GM21529 (cell line): ENCODE measurements at regions not wholly inside any gene's neighbourhood (a gene's known extent, or its start where the extent isn't known, plus 50 kb on each side); places are given as distances from the start of the nearest gene placed in this dataset.

Experiments used
- ATAC-seq: cut with Tn5 transposase; IDR thresholded peaks from one replicate; pipeline ENCODE4 v1.9.1; 2021; ENCODE audit not compliant: unreplicated experiment

DNA sequence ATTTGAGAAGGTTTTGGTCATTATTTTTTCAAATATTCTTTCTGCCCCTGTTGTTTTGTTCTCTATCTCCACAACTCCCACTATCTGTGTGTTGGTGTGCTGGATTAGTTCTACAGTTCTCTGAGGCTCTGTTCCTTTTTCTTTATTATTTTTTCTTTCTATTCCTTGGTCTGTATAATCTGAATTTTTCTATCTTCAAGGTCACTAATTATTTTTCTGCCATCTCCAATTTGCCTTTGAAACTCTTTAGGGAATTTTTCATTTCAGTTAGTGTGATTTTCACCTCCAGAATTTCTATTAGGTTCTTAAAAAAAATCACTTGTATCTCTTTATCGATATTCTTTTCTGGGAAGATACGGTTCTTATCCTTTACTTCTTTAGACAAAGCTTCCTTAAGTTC lies 82.1 kb upstream of the GGTLC1 start:
- no peak for ATAC-seq

DNA sequence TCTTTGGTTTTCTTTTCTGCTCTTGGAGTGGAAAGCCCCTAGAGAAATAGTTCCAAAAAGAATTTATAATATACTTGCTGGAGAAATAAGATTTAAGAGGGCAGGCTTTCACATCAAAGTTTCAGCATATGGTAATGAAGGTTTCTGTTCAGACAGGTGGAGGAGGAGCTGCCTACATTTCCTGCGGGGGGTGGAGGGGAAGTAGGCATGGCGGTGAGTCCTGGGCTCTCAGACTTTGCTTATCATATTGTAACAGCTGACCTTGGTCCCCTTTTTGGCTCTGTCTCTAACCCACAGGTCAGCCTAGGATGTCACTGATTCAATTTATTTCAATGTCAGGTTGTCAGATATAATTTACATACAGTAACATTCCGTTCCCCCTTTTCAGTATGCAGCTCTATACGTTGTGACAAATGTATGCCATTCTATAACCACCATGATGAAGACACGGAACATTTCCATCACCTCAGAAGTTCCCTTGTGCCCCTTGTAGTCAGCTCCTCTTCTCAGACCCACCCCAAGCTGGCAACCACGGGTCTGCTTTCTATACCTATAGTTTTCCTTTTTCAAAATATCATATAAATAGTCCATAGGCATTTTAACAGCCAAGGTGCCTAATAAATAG lies 77.6 kb upstream of the GGTLC1 start:
- no peak for ATAC-seq

DNA sequence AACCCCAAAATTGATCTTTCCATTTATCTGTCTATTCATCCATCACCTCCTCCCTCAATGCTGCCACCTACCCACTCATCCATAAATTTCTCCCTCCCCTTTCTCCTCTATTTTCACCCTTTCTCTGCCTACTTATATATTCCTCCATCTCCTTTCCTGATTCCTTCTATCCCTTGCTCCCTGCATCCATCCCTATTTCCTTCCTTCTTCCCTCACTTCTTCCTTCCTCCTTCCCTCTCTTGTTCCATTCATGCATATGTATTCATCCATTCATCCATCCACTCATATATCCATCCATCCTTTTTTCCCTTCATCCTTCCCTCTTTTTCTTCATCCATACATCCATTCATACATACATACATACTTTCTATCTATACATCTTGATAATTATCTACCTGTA lies 76.3 kb upstream of the GGTLC1 start:
- no peak for ATAC-seq

DNA sequence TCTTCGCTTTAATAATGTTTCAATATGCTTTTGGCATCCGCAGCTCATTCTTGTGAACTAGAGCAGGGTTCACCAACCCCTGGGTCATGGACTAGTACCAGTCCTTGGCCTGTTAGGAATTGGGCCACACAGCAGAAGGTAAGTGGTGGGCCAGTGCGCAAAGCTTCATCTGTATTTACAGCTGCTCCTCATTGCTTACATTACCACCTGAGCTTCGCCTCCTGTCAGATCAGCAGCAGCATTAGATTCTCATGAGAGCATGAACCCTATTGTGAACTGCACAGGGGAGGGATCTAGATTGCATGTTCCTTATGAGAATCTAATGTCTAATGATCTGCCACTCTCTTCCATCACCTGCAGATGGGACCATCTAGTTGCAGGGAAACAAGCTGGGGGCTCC lies 75.5 kb upstream of the GGTLC1 start:
- no peak for ATAC-seq

- ATAC-seq, result no peak
Measured at GRCh38 chr20:24063100-24063499, 74.5 kb upstream of the GGTLC1 start.

DNA sequence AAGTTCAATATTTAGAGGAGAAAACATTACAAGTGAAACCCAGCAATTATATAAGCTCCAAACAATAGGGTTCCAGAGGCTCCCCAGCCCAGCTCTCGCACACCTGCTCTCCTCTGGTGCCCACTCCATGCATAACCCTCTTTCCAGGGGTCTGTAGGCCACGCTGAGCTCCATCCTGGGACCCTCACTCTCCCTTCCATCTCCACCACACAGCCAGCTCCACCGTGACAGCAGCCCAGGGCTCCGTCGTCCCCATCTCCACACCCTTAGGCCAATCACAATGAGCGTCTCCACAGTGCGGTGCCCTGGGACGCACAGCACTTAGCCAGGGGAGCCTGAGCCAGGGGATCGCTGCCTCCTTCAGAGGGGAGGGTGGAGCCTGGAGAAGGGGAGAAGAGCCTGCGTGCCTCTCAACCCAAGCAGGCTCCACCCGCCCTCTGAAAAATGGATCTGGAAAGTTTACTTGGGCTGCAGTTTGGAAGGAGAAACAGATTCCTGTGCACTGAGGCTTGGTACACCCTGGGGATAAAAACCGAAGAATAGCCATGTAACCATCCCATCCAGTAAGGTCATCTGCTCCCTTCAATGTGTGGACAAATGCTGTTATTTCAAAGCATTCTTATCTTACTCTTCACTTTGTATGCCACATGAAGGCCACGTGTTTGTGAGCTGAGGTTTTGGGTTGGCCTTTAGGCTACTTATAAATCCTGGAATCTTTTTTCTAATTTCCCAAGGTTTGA lies 72.4 kb upstream of the GGTLC1 start:
- no peak for ATAC-seq

DNA sequence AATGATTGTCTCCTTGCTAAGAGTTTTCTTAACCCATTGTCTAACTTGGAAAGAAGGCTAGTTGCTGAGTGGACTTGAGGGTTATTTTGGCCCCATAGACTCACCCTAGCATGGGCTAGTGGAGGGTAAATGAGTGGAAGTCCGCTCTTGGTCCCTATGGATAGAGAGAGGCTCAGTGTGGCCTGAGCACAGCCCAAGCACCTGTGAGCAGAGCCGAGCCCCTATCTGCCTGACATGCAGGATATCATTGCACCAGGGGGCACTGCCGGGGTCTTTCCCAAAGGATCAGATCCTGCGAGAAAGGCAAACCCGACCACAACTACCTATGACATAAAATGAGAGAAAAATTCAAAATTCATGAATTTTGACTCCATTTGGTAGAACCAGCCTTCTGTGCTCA lies 70.6 kb upstream of the GGTLC1 start:
- no peak for ATAC-seq

- no peak for ATAC-seq
Measured at GRCh38 chr20:24056491-24056890, 67.9 kb upstream of the GGTLC1 start.

DNA sequence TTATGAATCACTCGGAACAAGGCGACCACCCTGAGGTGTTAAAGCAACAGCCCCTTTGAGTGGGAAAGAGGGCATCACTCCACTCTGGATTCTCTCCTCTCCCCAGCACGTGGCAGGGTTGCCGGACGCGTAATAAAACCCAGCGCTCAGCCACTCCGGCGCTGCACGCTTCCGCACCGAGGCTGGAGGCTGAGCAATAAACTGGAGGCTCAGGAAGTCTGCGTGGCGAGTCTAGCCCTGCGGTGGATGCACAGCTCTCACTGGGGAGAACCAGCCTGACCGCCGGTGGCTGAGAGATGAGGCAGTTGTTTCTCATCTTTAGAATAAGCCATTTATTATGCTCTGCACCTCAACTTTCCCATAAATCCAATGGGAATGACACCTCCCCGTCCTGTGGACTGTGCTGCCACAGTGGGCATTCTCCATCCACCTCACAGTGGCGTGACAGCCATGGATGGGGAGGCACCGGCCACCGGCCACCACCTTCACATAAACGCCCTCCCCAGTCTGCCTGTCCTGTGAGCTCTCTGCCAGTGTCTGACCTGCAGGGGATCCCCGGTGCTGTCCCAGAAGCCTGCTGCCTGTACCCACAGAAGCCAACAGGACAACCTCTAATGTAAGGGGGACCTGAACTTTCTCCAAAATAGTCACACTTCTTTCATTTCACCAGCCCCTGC lies 64.2 kb upstream of the GGTLC1 start:
- ATAC-seq, result no peak

DNA sequence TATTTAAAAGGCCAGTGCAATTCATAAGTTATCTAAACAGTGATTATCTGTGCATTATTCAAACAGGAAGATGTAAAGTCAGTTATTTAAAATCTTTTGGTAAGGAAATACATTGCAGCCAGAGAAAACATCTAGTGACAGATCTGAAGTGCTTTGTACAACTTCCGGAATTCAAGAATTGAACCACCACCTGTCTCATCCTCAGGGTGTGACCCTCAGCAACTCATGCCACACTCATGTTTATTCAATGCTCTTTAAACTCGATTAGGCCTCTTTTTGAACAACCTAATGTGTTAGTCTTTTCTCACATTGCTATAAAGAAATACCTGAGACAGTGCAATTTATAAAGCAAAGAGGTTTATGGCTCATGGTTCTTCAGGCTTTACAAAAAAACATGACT lies 62.6 kb upstream of the GGTLC1 start:
- ATAC-seq, result no peak

DNA sequence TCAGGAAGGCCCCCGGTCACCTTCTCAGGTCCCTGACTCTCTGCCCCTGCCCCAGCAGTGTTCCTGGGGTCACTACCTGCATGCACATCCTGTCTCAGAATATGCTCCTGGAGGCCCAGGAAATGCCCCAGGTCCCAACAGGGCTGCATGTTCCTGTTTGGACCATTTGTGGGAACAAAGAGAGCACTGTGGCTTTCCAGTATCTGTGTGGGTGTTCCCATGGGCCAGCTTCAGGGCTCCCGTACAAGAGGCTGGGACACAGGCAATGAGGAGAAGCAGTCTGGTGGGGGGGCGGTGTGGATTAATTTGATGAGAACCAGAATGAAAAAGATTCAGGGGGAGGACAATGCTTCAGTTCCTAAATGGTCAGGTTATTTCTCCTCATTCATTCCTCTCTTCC lies 61.5 kb upstream of the GGTLC1 start:
- ATAC-seq, result no peak

DNA sequence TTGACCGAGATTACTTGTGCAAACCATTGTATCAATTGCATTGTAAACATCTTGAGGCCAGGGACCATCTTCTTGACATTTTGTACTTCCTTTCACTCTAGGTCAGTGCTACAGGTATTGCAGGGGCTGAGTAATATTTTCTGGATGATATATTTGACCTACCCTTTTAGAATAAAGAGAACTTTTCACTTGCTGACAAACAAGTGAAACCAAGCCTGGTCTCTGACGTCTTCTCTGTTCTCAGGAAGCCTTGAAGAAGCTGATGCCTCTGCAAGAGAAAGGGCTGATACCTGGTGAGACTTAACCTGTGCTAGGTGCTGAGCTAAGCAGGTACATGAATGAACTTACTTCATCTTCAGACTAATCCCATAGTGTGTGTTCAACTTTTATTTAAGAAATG lies 60.5 kb upstream of the GGTLC1 start:
- no peak for ATAC-seq

DNA sequence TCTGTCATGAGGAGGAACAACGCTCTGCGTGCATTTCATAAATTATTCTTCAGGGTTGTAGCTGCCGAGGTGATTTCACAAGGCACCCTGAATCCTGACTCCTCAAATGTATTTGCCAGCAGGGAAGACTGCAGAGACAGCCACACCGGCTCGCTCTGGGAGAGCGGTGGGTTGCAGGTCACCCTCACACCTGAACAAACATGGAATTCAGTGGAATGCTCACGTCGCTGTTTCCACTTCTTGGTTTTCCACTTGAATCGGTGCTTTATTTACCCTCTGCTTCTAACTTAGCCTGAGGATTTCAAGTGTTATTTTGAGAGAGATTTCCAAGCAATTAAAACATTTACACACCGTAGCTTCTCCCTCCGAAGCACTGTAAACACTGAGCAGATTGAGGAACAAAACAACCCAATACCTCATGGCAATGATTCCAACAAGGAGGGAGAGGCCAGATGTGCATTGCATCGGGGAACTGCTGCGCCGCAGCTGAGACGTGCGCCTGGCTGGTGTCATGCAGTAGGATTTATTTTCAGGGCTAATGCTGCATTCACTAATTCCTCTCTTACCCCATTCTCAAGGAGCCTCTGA lies 59.5 kb upstream of the GGTLC1 start:
- ATAC-seq, result no peak

GRCh38 chr20:24046888-24047287 lies 58.3 kb upstream of the GGTLC1 start:
- ATAC-seq, result no peak

DNA sequence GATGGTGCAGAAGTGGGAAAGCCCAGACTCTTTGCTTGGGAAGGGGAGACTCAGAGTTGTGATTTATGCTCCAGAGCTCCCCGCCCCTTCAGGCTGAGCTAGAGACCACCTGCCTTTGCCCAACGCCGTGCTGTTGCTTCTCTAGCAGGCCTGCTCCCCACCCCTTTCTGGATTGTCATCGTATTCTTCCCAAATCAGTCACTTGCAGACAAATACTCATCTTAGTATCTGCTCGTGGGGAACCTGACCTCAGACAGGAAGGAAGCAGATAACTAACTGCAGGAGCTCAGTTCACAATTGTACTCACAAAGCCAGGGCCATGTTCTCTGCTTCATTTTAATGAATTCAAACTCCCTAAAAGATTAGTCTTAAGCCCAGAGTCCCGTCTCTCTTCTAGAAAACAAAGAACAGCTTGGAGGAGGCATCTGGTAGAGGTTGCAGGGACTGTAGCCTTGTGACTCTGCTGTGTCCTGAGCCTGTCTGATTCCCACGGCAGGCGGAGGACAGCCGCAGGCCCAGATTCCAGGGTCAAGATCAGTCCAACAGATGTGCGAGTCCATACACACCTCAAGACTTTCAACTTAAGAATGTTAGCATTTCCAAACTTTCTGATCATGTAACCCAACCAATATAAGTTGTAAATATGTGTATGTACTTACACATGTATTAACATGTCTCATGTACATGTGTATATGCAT lies 57.2 kb upstream of the GGTLC1 start:
- no peak for ATAC-seq

DNA sequence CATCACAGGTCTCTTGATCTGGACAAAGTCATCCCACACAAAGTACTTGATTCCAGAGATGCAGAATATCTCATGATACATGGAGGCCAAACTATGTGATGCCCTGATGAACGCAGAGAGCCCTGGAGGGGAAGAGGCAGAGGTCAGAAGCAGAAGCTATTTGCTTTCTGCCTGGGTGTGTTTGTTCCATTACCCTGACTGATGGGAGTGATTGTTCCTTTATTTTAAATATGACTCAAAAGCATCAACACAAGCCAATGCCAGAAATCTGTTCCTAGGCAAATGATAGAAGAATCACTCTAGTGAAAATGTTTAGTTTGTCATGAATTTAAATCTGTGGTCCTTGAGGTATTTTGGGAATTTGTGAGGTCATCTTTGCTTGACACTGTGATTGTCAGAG lies 54.7 kb upstream of the GGTLC1 start:
- no peak for ATAC-seq

GRCh38 chr20:24042646-24043045 lies 54.1 kb upstream of the GGTLC1 start:
- ATAC-seq, result no peak

DNA sequence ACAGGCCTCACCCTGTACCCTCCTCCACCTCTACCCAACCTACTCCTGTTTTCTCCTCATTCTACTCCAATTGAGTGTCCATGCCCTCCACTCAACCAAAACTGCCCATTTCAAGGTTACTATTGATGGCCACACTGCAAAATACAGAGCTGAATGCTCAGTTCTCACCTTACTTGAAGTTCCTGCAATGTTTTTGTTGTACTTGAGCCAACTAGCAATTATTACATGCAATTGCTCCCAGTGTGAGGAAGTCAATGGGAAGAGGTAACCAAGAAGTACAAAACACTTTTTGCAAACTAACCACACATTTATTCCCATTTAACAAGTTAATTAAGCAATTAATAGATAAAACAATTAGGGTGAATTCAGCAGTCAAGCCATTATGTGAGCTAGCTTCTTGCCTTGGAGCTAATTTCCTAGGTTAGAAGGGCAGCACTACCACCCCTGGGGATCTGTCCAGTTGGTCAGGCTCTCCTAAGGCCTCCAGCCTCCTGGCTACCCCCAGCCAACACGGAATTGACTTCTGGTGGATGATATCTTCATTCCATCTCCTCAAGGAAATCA lies 52.4 kb upstream of the GGTLC1 start:
- no peak for ATAC-seq

DNA sequence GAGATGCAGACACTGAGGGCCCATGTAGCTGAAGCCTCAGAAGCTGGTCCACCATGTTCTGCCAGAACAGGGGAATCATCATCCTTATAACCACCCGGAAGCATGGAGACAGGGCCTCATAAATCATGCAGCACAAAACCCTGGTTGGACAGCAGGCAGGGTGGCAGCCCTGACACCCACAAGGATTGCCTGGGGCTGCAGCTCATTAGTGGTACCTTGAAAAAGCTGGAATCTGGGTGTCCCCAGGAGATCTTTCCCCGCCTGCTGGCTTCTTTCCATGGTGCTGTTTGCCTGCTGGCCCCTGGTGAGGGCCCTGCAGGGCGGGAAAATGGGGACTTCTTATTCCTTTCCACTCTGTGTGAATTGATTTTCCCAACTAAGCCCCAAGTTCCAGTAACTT lies 50.6 kb upstream of the GGTLC1 start:
- no peak for ATAC-seq
